RWPE2 (cell line): ENCODE measurements at regions not wholly inside any gene's neighbourhood (a gene's known extent, or its start where the extent isn't known, plus 50 kb on each side); places are given as distances from the start of the nearest gene placed in this dataset.

Source experiments
- ATAC-seq: fragments of 200-7000 bp; cut with Tn5 transposase; 3 replicates; pipeline ENCODE4 v1.9.1; 2021; ENCODE audit warnings: low read depth
- DNase-seq: peaks from one replicate; pipeline ENCODE4 v3.0.0-alpha.2; 2020; ENCODE audit warnings: low spot score
- H3K27ac ChIP-seq: fragments of 450-650 bp; 2 replicates; pipeline ENCODE4 v1.5.1; 2017; ENCODE audit warnings: mild to moderate bottlenecking; ENCODE audit not compliant: poor library complexity, severe bottlenecking
- H3K27me3 ChIP-seq: fragments of 250-450 bp; sonication (Bioruptor Pico); 2 replicates; pipeline ENCODE4 v1.5.1; 2021; ENCODE audit warnings: mild to moderate bottlenecking, moderate library complexity; ENCODE audit not compliant: insufficient read depth, poor library complexity, severe bottlenecking
- H3K36me3 ChIP-seq: fragments of 250-450 bp; sonication (Bioruptor Pico); 2 replicates; pipeline ENCODE4 v1.5.1; 2020; ENCODE audit warnings: low read depth, mild to moderate bottlenecking, moderate library complexity
- H3K4me1 ChIP-seq: fragments of 250-450 bp; sonication (Bioruptor Pico); 2 replicates; pipeline ENCODE4 v1.5.1; 2021; ENCODE audit warnings: mild to moderate bottlenecking, moderate library complexity; ENCODE audit not compliant: insufficient read depth, poor library complexity, severe bottlenecking
- H3K4me3 ChIP-seq: fragments of 250-450 bp; sonication (Bioruptor Pico); 2 replicates; pipeline ENCODE4 v1.5.1; 2021; ENCODE audit warnings: mild to moderate bottlenecking, moderate library complexity; ENCODE audit not compliant: severe bottlenecking
- H3K9me3 ChIP-seq: fragments of 250-450 bp; sonication (Bioruptor Pico); 2 replicates; pipeline ENCODE4 v1.5.1; 2021; ENCODE audit warnings: mild to moderate bottlenecking, moderate library complexity; ENCODE audit not compliant: severe bottlenecking
- CTCF ChIP-seq: fragments of 450-650 bp; IDR thresholded peaks from one replicate; pipeline ENCODE4 v1.5.1; 2017; ENCODE audit warnings: mild to moderate bottlenecking, moderate library complexity; ENCODE audit not compliant: poor library complexity, severe bottlenecking

GRCh38 chr2:52904355-52904891 lies 863.2 kb upstream of the CHAC2 start:
- peak; percentile 73; the same call in 2 of the 3 replicates for ATAC-seq
- H3K4me1 ChIP-seq = peaks cover 7% of the 10 kb centered on the region

GRCh38 chr2:52897511-52898044 lies 870.0 kb upstream of the CHAC2 start:
- TF ChIP-seq CTCF = no peak
- H3K27ac ChIP-seq = no peak overlapping the region
- H3K9me3 ChIP-seq = peaks cover 5% of the 10 kb centered on the region
- ATAC-seq (no peak), DNase-seq (no peak)
- H3K4me3 ChIP-seq = no peak overlapping the region
- H3K27me3 ChIP-seq = no peaks in the 10 kb centered on the region
- no peaks in the 10 kb centered on the region for H3K36me3 ChIP-seq
- H3K4me1 ChIP-seq = no peaks in the 10 kb centered on the region

More at GRCh38 chr2:52904355-52904891, 863.2 kb upstream of the CHAC2 start:
- no peak overlapping the region for H3K4me3 ChIP-seq
- no peaks in the 10 kb centered on the region for H3K9me3 ChIP-seq
- no peak for TF ChIP-seq CTCF
- no peak overlapping the region for H3K27ac ChIP-seq
- no peak for DNase-seq
- H3K36me3 ChIP-seq = no peaks in the 10 kb centered on the region
- H3K27me3 ChIP-seq = no peaks in the 10 kb centered on the region

DNA sequence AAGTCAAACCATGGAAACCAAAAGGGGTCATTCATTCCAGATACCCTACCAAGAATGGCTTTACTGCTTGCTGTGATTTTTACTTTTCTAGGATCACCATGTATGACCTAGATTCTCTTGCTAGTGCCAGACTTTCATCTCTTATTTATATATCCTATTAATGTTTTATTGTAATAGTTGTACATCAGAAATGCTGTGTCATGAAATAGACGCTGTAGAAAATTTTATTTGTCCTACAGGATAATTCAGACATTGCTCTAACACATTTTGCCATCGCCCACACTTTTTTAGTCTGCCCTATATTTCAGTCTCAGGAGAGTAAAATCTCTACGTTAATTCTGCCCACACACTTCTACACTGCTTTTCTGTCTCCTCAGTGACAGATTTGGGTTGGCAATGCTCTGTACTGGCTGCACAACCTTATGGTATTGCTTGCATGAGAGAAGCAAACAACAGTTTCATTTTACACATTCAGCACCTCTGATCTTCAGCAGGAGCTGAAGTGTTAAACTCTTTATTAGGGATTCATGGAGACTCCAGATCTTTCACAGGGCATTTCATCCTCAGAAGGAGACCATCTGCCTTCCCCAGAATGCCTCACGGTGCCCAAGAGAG lies 871.8 kb upstream of the CHAC2 start:
- H3K36me3 ChIP-seq = no peaks in the 10 kb centered on the region
- DNase-seq (no peak), ATAC-seq (no peak)
- H3K4me3 ChIP-seq = no peak overlapping the region
- H3K27ac ChIP-seq = no peak overlapping the region
- no peak for TF ChIP-seq CTCF
- H3K27me3 ChIP-seq = no peaks in the 10 kb centered on the region
- no peaks in the 10 kb centered on the region for H3K4me1 ChIP-seq
- peaks cover 5% of the 10 kb centered on the region for H3K9me3 ChIP-seq

- DNase-seq = no peak
- Histone ChIP-seq H3K4me1 (peaks cover 5% of the 10 kb centered on the region), H3K27ac (no peak overlapping the region), H3K4me3 (no peak overlapping the region), H3K36me3 (no peaks in the 10 kb centered on the region), H3K27me3 (no peaks in the 10 kb centered on the region), H3K9me3 (no peaks in the 10 kb centered on the region)
- no peak for ATAC-seq
- no peak for TF ChIP-seq CTCF
Measured at GRCh38 chr2:52886556-52886955, 881.0 kb upstream of the CHAC2 start.
